ENCODE measurements at regions not wholly inside any gene's neighbourhood (a gene's known extent, or its start where the extent isn't known, plus 50 kb on each side); places are given as distances from the start of the nearest gene placed in this dataset.

GRCh38 chr4:124514588-124514987 is 197.9 kb downstream of the ANKRD50 start:
- DNase-seq = no peak

- peak in 1 of 2 experiments; percentile 8 for DNase-seq
Observed at GRCh38 chr4:124515591-124515990, 196.9 kb downstream of the ANKRD50 start.

- no peak for DNase-seq
Observed at GRCh38 chr4:124519196-124519595, 193.3 kb downstream of the ANKRD50 start.

- no peak for DNase-seq
Observed at GRCh38 chr4:124523816-124524215, 188.7 kb downstream of the ANKRD50 start.

- DNase-seq = no peak
Observed at GRCh38 chr4:124525524-124525923, 187.0 kb downstream of the ANKRD50 start.

- DNase-seq = no peak
Observed at GRCh38 chr4:124526331-124526730, 186.2 kb downstream of the ANKRD50 start.

GRCh38 chr4:124526769-124527168 is 185.8 kb downstream of the ANKRD50 start:
- no peak for DNase-seq

- no peak for DNase-seq
Observed at GRCh38 chr4:124527364-124527763, 185.2 kb downstream of the ANKRD50 start.

- no peak for DNase-seq
Observed at GRCh38 chr4:124529131-124529530, 183.4 kb downstream of the ANKRD50 start.

GRCh38 chr4:124530464-124531077 is 182.0 kb downstream of the ANKRD50 start:
- no peak for DNase-seq

- DNase-seq = no peak
Observed at GRCh38 chr4:124534131-124534530, 178.4 kb downstream of the ANKRD50 start.

- no peak for DNase-seq
Observed at GRCh38 chr4:124535003-124535402, 177.5 kb downstream of the ANKRD50 start.

GRCh38 chr4:124536946-124537345 is 175.6 kb downstream of the ANKRD50 start:
- DNase-seq = no peak

GRCh38 chr4:124537971-124538370 is 174.6 kb downstream of the ANKRD50 start:
- no peak for DNase-seq

GRCh38 chr4:124540014-124540413 is 172.5 kb downstream of the ANKRD50 start:
- DNase-seq = no peak

- no peak for DNase-seq
Observed at GRCh38 chr4:124541652-124542420, 170.7 kb downstream of the ANKRD50 start.

GRCh38 chr4:124555959-124556358 is 156.6 kb downstream of the ANKRD50 start:
- DNase-seq = no peak

GRCh38 chr4:124564121-124564520 is 148.4 kb downstream of the ANKRD50 start:
- no peak for DNase-seq

GRCh38 chr4:124565371-124565770 is 147.2 kb downstream of the ANKRD50 start:
- no peak for DNase-seq

GRCh38 chr4:124566030-124566429 is 146.5 kb downstream of the ANKRD50 start:
- DNase-seq = peak in 1 of 2 experiments; percentile 1

- DNase-seq = peak; percentile 56 to 79
Observed at GRCh38 chr4:124573056-124573455, 139.5 kb downstream of the ANKRD50 start.

- no peak for DNase-seq
Observed at GRCh38 chr4:124579896-124580295, 132.6 kb downstream of the ANKRD50 start.

- no peak for DNase-seq
Observed at GRCh38 chr4:124583797-124584196, 128.7 kb downstream of the ANKRD50 start.

GRCh38 chr4:124589786-124590185 is 122.7 kb downstream of the ANKRD50 start:
- no peak for DNase-seq

GRCh38 chr4:124590480-124590879 is 122.1 kb downstream of the ANKRD50 start:
- no peak for DNase-seq
